ENCODE measurements at regions not wholly inside any gene's neighbourhood (a gene's known extent, or its start where the extent isn't known, plus 50 kb on each side); places are given as distances from the start of the nearest gene placed in this dataset.

DNA sequence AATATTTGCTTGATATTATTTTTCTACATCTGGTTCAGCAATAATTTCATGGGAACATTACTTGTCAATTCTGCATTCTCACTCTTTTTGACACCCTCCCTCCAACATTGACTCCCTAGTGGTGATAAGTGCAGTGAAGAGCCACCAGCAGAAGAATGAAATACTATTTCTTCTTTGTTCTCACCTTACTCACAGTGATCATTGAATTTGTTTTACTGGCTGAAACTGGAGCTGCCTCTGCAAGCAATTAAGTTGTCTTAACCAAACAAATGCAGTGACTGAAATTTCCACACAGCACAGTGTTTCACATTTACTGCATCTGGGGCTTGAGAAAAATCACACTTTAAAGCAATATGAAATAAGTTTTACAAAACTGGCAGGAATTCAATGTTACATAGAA is 189.8 kb downstream of the JRKL start:
- TF ChIP-seq, protein P1, sequence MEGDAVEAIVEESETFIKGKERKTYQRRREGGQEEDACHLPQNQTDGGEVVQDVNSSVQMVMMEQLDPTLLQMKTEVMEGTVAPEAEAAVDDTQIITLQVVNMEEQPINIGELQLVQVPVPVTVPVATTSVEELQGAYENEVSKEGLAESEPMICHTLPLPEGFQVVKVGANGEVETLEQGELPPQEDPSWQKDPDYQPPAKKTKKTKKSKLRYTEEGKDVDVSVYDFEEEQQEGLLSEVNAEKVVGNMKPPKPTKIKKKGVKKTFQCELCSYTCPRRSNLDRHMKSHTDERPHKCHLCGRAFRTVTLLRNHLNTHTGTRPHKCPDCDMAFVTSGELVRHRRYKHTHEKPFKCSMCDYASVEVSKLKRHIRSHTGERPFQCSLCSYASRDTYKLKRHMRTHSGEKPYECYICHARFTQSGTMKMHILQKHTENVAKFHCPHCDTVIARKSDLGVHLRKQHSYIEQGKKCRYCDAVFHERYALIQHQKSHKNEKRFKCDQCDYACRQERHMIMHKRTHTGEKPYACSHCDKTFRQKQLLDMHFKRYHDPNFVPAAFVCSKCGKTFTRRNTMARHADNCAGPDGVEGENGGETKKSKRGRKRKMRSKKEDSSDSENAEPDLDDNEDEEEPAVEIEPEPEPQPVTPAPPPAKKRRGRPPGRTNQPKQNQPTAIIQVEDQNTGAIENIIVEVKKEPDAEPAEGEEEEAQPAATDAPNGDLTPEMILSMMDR (optimal IDR thresholded peaks at IDR 0.05 in 1 of 3, IDR thresholded peaks at IDR 0.05 in 1 of 3, conservative IDR thresholded peaks at IDR 0.05 in 1 of 3; ENCODE audit: extremely low read depth in 1 of 3, insufficient read depth in 2 of 3, low read length in 3 of 3), result no peak
- TF ChIP-seq EZH2 (IDR thresholded peaks at IDR 0.05; ENCODE audit: low read length), result no peak
